PC-3 (cell line): ENCODE measurements at regions not wholly inside any gene's neighbourhood (a gene's known extent, or its start where the extent isn't known, plus 50 kb on each side); places are given as distances from the start of the nearest gene placed in this dataset.

Experiments used
- ATAC-seq: fragments of 200-7000 bp; cut with Tn5 transposase; 2 replicates; pipeline ENCODE4 v1.9.1; 2020; ENCODE audit warnings: mild to moderate bottlenecking, moderate library complexity
- BruUV-seq: library from RNA; stranded (reverse); fragments of 400-500 nt; replicated peaks from 2 replicates; lab custom pipeline; 2021; lab: Mats Ljungman, UMichigan
- CTCF ChIA-PET: fragments of 300-600 bp; sonication (Branson Sonifier 250); formaldehyde crosslinking; loops from one replicate; lab custom pipeline; 2022; ENCODE audit warnings: antibody characterized with exemption; lab: Charles Lee
- POLR2A ChIA-PET: fragments of 300-600 bp; sonication (Branson Sonifier 250); formaldehyde crosslinking; loops from one replicate; lab custom pipeline; 2022; ENCODE audit warnings: antibody characterized with exemption; ENCODE audit not compliant: unreplicated experiment; lab: Charles Lee
- DNase-seq: peaks from one replicate; pipeline ENCODE4 v3.0.0-alpha.2; 2015
- H2AFZ ChIP-seq: fragments of 300-600 bp; sonication (generic); 2 replicates; pipeline ENCODE4 v1.6.0; 2016; ENCODE audit warnings: antibody characterized with exemption, low read length
- H3F3A ChIP-seq: fragments of 300-600 bp; sonication (generic); one replicate; pipeline ENCODE4 v1.6.0; 2017; ENCODE audit warnings: antibody characterized with exemption, low read length, control low read depth, mild to moderate bottlenecking; ENCODE audit not compliant: unreplicated experiment
- H3K27ac ChIP-seq: fragments of 300-600 bp; sonication (generic); 2 replicates; pipeline ENCODE4 v1.5.1; 2016; ENCODE audit warnings: mild to moderate bottlenecking, low read length
- H3K27me3 ChIP-seq: fragments of 300-600 bp; sonication (generic); 2 replicates; pipeline ENCODE4 v1.6.1; 2016; ENCODE audit warnings: low read length, mixed read lengths
- H3K36me3 ChIP-seq: fragments of 300-600 bp; sonication (generic); 2 replicates; pipeline ENCODE4 v1.6.1; 2016; ENCODE audit warnings: low read depth, mixed run types, low read length, mixed read lengths
- H3K4me1 ChIP-seq: fragments of 300-600 bp; sonication (generic); 2 replicates; pipeline ENCODE4 v1.5.1; 2016; ENCODE audit warnings: low read length; ENCODE audit not compliant: insufficient read depth
- H3K4me2 ChIP-seq: fragments of 300-600 bp; sonication (generic); 2 replicates; pipeline ENCODE4 v1.6.0; 2016; ENCODE audit warnings: low read length
- H3K4me3 ChIP-seq: fragments of 300-600 bp; sonication (generic); 2 replicates; pipeline ENCODE4 v1.5.1; 2016; ENCODE audit warnings: mild to moderate bottlenecking, low read length, mixed read lengths
- H3K79me2 ChIP-seq: fragments of 300-600 bp; sonication (generic); 2 replicates; pipeline ENCODE4 v1.6.1; 2017; ENCODE audit warnings: low read length, mixed read lengths
- H3K9ac ChIP-seq: fragments of 300-600 bp; sonication (generic); 2 replicates; pipeline ENCODE4 v1.6.0; 2016; ENCODE audit warnings: mild to moderate bottlenecking, low read length
- H3K9me2 ChIP-seq: fragments of 300-600 bp; sonication (generic); replicated peaks from 2 replicates; pipeline ENCODE4 v1.6.1; 2016; ENCODE audit warnings: mixed run types, low read length, mixed read lengths
- H3K9me3 ChIP-seq: fragments of 300-600 bp; sonication (generic); 2 replicates; pipeline ENCODE4 v1.6.1; 2016; ENCODE audit warnings: low read length, mixed read lengths
- H4K20me1 ChIP-seq: fragments of 300-600 bp; sonication (generic); 2 replicates; pipeline ENCODE4 v1.6.1; 2016; ENCODE audit warnings: low read length, mixed read lengths
- EZH2 ChIP-seq: fragments of 300-600 bp; sonication (generic); IDR thresholded peaks from one replicate; pipeline ENCODE4 v1.6.1; 2017; ENCODE audit warnings: antibody characterized with exemption, mild to moderate bottlenecking, low read length; ENCODE audit not compliant: unreplicated experiment
- EZH2phosphoT487 ChIP-seq: fragments of 300-600 bp; sonication (generic); IDR thresholded peaks from 2 replicates; pipeline ENCODE4 v1.6.1; 2018; ENCODE audit warnings: mild to moderate bottlenecking, antibody characterized with exemption, low read length, borderline replicate concordance
- intact Hi-C: fragments of 100-400 bp; cut with micrococcal nuclease; formaldehyde crosslinking; loops from 2 replicates; pipeline ENCODE4 v1.9.0; 2023
- TF ChIP-seq, protein P1 (sequence below): fragments of 300-600 bp; sonication (generic); conservative IDR thresholded peaks from 2 replicates; pipeline ENCODE4 v1.5.1; 2017; ENCODE audit warnings: antibody characterized with exemption, low read depth, mild to moderate bottlenecking, low read length

DNA sequence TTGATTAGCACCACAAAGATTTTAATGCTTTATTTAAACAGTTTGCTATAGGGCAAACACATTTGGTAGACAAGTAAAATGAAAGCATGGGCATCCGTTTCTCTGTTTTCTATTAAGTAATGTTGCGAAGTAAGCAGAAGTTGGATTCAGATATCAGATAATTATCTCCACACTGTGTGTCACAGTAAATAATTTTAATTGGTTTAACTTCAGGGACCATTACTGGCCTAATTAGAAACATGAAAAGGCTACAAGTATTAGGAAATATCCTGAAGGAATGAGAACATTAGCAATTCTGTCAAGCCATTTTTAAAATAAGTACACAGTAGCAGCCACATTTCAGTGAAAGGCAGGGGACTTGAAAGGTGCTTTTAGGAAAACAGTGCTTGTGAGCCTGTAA, 975.4 kb downstream of the NR2F1-AS1 start:
- CTCF ChIA-PET, result no interaction called here

DNA sequence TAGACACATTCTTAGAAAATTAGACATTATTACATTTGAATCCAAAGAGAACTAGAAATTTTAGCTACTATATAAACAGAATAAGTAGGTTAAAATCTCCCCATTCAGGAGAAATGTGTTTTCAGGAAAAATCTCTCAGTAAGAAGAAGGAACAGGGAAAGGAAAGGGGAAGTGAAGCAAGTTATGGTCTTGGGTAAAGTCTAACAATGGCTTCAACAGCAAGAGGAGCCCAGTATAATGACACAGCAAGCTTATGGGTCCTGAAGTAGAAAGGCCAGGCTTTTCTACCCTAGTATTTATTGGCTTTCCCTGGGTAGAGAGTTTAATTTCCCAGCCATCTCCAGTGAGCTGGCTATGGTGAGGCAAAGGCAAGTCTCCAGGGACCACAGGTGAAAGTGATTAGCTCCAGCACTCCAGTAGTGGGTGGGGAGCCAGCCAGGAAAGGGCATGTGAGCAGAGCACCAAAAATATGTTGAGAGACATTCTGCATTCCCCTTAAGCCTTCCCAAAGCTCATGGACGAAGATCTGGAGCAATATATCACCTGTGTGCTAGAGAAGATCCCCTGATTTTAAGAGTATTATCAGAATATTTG, 981.7 kb downstream of the NR2F1-AS1 start:
- Histone ChIP-seq H4K20me1 (no peaks in the 10 kb centered on the region), H3K79me2 (no peaks in the 10 kb centered on the region), H3K27ac (no peak overlapping the region), H3K9me2 (no peaks in the 10 kb centered on the region), H3K36me3 (no peaks in the 10 kb centered on the region), H3K4me1 (no peaks in the 10 kb centered on the region), H3K9me3 (no peaks in the 10 kb centered on the region), H3K9ac (no peak overlapping the region), H3K4me2 (no peak overlapping the region), H2AFZ (no peak overlapping the region), H3F3A (no peaks in the 10 kb centered on the region), H3K27me3 (no peaks in the 10 kb centered on the region), H3K4me3 (no peak overlapping the region)
- intact Hi-C loops, result no loop called here
- CTCF ChIA-PET, result no interaction called here
- BruUV-seq, result no TSS peak
- no peak for ATAC-seq
- TF ChIP-seq, protein P1, sequence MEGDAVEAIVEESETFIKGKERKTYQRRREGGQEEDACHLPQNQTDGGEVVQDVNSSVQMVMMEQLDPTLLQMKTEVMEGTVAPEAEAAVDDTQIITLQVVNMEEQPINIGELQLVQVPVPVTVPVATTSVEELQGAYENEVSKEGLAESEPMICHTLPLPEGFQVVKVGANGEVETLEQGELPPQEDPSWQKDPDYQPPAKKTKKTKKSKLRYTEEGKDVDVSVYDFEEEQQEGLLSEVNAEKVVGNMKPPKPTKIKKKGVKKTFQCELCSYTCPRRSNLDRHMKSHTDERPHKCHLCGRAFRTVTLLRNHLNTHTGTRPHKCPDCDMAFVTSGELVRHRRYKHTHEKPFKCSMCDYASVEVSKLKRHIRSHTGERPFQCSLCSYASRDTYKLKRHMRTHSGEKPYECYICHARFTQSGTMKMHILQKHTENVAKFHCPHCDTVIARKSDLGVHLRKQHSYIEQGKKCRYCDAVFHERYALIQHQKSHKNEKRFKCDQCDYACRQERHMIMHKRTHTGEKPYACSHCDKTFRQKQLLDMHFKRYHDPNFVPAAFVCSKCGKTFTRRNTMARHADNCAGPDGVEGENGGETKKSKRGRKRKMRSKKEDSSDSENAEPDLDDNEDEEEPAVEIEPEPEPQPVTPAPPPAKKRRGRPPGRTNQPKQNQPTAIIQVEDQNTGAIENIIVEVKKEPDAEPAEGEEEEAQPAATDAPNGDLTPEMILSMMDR, result no peak
- no peak for TF ChIP-seq EZH2
- TF ChIP-seq EZH2phosphoT487, result no peak
- DNase-seq, result no peak
- POLR2A ChIA-PET, result no interaction called here

More for the DNA sequence above, 975.4 kb downstream of the NR2F1-AS1 start:
- TF ChIP-seq, protein P1, result no peak
- TF ChIP-seq EZH2 (no peak), EZH2phosphoT487 (no peak)
- no peak overlapping the region for H3K4me2 ChIP-seq
- H2AFZ ChIP-seq, result no peak overlapping the region
- H3K9me3 ChIP-seq, result no peaks in the 10 kb centered on the region
- H3K27me3 ChIP-seq, result no peaks in the 10 kb centered on the region
- H3K9me2 ChIP-seq, result no peaks in the 10 kb centered on the region
- no TSS peak for BruUV-seq
- H3K4me1 ChIP-seq, result no peaks in the 10 kb centered on the region
- intact Hi-C loops, result no loop called here
- no peak overlapping the region for H3K27ac ChIP-seq
- H3K9ac ChIP-seq, result no peak overlapping the region
- no peak overlapping the region for H3K4me3 ChIP-seq
- POLR2A ChIA-PET, result no interaction called here
- no peaks in the 10 kb centered on the region for H3K79me2 ChIP-seq
- no peaks in the 10 kb centered on the region for H3F3A ChIP-seq
- no peak for ATAC-seq
- no peaks in the 10 kb centered on the region for H4K20me1 ChIP-seq
- DNase-seq, result no peak
- no peaks in the 10 kb centered on the region for H3K36me3 ChIP-seq

DNA sequence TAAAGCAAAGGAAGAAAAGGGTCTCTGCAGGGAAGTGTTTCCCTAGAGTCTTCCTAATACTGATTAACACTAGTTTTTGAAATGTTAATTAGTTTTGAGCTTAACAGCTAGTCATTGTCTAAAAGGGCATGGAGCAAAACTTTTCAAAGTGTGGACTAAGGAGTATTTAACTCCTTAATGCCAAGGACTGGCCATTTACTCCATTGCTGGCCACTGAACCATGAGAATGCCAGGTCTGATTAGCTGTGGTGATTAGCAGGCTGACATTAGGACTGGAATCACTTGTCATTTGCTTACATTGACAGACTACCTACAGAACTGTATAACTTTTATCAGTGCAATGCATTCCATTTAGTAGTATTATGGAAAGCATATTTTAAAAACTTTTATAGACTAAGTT, 987.0 kb downstream of the NR2F1-AS1 start:
- DNase-seq, result no peak
- Histone ChIP-seq H3F3A (no peaks in the 10 kb centered on the region), H3K27me3 (no peaks in the 10 kb centered on the region), H3K9ac (no peak overlapping the region), H3K4me2 (no peak overlapping the region), H3K9me3 (no peaks in the 10 kb centered on the region), H3K36me3 (no peaks in the 10 kb centered on the region), H3K4me3 (no peak overlapping the region), H2AFZ (no peak overlapping the region), H3K9me2 (no peaks in the 10 kb centered on the region), H4K20me1 (no peaks in the 10 kb centered on the region), H3K4me1 (no peaks in the 10 kb centered on the region), H3K27ac (no peak overlapping the region), H3K79me2 (no peaks in the 10 kb centered on the region)
- ATAC-seq, result no peak
- TF ChIP-seq EZH2phosphoT487, result no peak
- TF ChIP-seq EZH2, result no peak
- TF ChIP-seq, protein P1, result no peak
- ChIA-PET POLR2A (interaction anchor here (0.7 kb wide), 1 partner anchor 311 kb away, joined by 3 read pairs; no protein-coding TSS in a partner anchor), CTCF (no interaction called here)
- BruUV-seq, result no TSS peak
- intact Hi-C loops, result no loop called here
